Amniotic epithelial cell (primary cell): ENCODE measurements at regions not wholly inside any gene's neighbourhood (a gene's known extent, or its start where the extent isn't known, plus 50 kb on each side); places are given as distances from the start of the nearest gene placed in this dataset.
A peak's percentile ranks its signal among the peaks of the same experiment; 100 is the strongest.
"Not testable (repeated sequence)": the region's sequence is repeated elsewhere in the genome, so short reads cannot be mapped to it uniquely, and the experiment has no call there.

ENCODE experiments used
- DNase-seq: peaks from one replicate; pipeline ENCODE4 v3.0.0-alpha.2; 2010; ENCODE audit warnings: low read depth

GRCh38 chr1:228546541-228547463 lies 59.6 kb downstream of the RNF187 start:
- no peak for DNase-seq

GRCh38 chr1:228547464-228547792 lies 60.2 kb downstream of the RNF187 start:
- DNase-seq: no peak

GRCh38 chr1:228548788-228549187 lies 61.6 kb downstream of the RNF187 start:
- no peak for DNase-seq

DNA sequence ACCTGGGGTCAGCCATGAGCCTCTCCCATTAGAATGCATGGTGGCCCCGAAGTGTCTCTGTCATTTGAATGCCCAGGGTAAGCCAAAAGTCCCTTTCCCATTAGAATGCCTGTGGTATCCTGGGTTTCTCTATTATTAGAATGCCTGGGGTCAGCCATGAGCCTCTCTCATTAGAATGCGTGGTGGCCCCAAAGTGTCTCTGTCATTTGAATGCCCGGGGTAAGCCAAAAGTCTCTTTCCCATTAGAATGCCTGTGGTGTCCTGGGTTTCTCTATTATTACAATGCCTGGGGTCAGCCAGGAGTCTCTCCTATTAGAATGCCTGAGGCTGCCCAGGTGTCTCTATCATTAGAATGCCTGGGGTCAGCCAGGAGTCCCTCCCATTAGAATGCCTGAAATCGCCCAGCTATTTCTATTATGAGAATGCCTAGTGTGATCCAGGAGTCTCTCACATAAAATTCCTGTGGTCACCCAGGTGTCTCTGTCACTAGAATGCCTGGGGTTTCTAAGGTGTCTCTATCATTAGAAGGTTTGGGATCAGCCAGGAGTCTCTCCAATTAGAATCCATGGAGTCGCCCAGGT lies 65.5 kb downstream of the RNF187 start:
- no peak for DNase-seq

DNA sequence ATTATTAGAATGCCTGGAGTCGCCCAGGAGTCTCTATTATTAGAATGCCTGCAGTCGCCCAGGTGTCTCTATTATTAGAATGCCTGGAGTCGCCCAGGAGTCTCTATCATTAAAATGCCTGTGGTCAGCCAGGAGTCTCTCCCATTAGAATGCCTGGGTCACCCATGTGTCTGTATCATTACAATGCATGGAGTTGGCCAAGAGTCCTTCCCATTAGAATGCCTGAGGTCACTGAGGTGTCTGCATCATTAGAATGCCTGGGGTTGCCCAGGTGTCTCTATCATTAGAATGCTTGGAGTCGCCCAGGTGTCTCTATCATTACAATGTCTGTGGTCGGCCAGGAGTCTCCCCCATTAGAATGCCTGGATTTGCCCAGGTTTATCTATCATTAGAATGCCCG lies 66.9 kb downstream of the RNF187 start:
- DNase-seq: no peak

DNA sequence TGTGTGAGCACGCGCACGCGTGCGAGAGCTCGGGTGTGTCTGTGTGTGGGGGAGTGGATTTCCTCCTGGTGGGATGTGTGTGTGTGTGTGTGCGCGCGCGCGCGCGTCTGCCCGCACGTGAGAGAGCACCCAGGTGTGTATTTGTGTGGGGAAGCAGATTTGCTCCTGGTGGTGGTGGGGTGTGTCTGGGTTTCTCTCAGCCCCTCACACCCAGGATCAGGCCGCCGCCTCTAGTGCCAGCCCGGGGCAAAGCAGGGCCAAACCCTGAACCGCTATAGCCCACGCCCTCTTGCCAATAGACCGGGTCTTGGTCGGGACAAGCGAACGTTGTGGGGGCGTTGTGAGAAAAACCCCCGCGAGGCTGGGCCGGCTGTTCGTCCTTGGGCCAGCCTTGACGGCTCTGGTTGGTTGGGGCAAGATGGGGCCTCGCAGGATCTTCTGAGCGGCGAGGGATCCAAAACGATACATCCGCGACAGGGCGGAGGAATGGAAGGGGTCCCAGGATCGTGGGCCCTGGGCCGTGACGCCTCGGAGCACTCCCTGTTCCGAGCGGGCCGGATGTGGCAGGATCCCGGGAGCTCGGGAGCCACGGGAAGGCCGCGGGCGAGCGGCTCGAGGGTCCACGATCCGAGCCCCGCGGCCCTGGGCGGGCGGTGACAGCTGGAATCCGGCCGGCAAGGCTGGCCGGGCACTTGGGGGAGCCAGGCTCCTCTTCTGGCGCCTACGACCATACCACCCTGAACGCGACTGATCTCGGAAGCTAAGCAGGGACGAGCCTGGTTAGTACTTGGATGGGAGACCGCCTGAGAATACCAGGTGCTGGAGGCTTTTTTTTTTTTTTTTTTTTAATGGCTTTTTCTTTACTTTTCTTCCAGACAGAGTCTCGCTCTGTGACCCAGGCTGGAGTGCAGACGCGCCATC lies 68.2 kb downstream of the RNF187 start:
- DNase-seq: peak; percentile 1

GRCh38 chr1:228556634-228557430 lies 69.7 kb downstream of the RNF187 start:
- DNase-seq: not testable (repeated sequence)
